BJ (cell line): ENCODE measurements at regions not wholly inside any gene's neighbourhood (a gene's known extent, or its start where the extent isn't known, plus 50 kb on each side); places are given as distances from the start of the nearest gene placed in this dataset.

Source experiments
- CTCF ChIA-PET: fragments of 350-600 bp; formaldehyde crosslinking; extraction: SDS; loops from one replicate; lab custom pipeline; 2021; ENCODE audit warnings: antibody characterized with exemption, inconsistent platforms; lab: Yijun Ruan, JAX
- POLR2A ChIA-PET: fragments of 300-600 bp; sonication (Branson Sonifier 250); formaldehyde crosslinking; extraction: SDS; loops from one replicate; lab custom pipeline; 2021; ENCODE audit warnings: antibody characterized with exemption; lab: Charles Lee
- DNase-seq: peaks from one replicate; pipeline ENCODE4 v3.0.0-alpha.2; 2011; ENCODE audit warnings: low read depth
- H3K27me3 ChIP-seq: 2 replicates; pipeline ENCODE4 v1.6.0; 2011; ENCODE audit warnings: low read length; ENCODE audit not compliant: control insufficient read depth, insufficient read depth
- H3K36me3 ChIP-seq: 2 replicates; pipeline ENCODE4 v1.5.1; 2011; ENCODE audit warnings: low read length; ENCODE audit not compliant: control insufficient read depth, insufficient read depth
- H3K4me3 ChIP-seq: 2 replicates; pipeline ENCODE4 v1.5.1; 2011; ENCODE audit warnings: low read depth, mild to moderate bottlenecking, control low read depth, low read length
- TF ChIP-seq, protein P1 (sequence below): IDR thresholded peaks from 2 replicates; pipeline ENCODE4 v1.5.1; 2011; ENCODE audit warnings: low read depth, mild to moderate bottlenecking, control low read depth, inconsistent platforms, low read length, moderate library complexity; ENCODE audit not compliant: insufficient read depth

DNA sequence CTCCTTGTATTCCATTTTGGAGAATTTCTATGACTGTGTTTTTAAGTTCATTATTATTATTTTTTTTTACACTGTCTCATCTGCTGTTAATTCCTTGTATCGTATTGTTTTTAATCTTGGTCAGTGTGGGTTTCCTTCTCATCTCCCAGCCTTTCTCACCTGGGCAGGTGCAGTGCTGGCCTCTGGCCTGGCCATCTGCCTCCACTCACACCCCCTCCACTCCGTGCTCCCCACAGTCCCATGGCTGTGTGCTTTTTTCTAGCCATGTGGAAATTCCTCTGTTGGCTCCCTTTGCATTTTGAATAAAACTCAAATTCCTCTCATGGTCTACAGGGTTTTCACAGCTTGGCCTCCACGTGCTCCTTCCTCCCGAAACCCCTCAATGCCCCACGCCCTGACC, 50.3 kb upstream of the LINC01488 start:
- ChIA-PET CTCF (no interaction called here), POLR2A (no interaction called here)

More for the DNA sequence above, 50.3 kb upstream of the LINC01488 start:
- Histone ChIP-seq H3K27me3 (no peaks in the 10 kb centered on the region), H3K4me3 (no peak overlapping the region), H3K36me3 (no peaks in the 10 kb centered on the region)
- DNase-seq = no peak
- TF ChIP-seq, protein P1, sequence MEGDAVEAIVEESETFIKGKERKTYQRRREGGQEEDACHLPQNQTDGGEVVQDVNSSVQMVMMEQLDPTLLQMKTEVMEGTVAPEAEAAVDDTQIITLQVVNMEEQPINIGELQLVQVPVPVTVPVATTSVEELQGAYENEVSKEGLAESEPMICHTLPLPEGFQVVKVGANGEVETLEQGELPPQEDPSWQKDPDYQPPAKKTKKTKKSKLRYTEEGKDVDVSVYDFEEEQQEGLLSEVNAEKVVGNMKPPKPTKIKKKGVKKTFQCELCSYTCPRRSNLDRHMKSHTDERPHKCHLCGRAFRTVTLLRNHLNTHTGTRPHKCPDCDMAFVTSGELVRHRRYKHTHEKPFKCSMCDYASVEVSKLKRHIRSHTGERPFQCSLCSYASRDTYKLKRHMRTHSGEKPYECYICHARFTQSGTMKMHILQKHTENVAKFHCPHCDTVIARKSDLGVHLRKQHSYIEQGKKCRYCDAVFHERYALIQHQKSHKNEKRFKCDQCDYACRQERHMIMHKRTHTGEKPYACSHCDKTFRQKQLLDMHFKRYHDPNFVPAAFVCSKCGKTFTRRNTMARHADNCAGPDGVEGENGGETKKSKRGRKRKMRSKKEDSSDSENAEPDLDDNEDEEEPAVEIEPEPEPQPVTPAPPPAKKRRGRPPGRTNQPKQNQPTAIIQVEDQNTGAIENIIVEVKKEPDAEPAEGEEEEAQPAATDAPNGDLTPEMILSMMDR = no peak
